ENCODE measurements at regions not wholly inside any gene's neighbourhood (a gene's known extent, or its start where the extent isn't known, plus 50 kb on each side); places are given as distances from the start of the nearest gene placed in this dataset.

DNA sequence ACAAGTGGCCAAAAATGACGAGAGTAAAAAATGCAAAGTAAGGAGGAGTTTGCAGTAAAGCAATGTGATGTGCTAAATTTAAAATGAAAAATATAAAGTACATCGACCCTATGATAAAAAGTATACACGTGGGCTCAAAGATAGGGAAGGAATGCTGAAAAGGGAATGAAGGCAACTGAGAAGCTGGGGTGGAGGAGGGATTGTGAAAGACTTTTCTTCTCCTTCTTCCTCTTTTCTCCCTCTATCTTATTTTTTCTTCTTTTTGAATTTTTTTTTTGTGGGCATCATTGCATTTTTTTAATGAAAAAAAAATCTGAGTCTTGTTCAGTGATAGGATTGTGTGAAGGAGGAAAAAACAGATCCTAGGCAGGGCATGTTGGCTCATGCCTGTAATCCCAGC, 57.6 kb upstream of the STK17B start:
- TF ChIP-seq, protein P1, sequence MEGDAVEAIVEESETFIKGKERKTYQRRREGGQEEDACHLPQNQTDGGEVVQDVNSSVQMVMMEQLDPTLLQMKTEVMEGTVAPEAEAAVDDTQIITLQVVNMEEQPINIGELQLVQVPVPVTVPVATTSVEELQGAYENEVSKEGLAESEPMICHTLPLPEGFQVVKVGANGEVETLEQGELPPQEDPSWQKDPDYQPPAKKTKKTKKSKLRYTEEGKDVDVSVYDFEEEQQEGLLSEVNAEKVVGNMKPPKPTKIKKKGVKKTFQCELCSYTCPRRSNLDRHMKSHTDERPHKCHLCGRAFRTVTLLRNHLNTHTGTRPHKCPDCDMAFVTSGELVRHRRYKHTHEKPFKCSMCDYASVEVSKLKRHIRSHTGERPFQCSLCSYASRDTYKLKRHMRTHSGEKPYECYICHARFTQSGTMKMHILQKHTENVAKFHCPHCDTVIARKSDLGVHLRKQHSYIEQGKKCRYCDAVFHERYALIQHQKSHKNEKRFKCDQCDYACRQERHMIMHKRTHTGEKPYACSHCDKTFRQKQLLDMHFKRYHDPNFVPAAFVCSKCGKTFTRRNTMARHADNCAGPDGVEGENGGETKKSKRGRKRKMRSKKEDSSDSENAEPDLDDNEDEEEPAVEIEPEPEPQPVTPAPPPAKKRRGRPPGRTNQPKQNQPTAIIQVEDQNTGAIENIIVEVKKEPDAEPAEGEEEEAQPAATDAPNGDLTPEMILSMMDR (IDR thresholded peaks at IDR 0.05) = no peak
- TF ChIP-seq POLR2A (IDR thresholded peaks at IDR 0.05) = no peak
